Ovary (tissue), 3 donors: ENCODE measurements at regions not wholly inside any gene's neighbourhood (a gene's known extent, or its start where the extent isn't known, plus 50 kb on each side); places are given as distances from the start of the nearest gene placed in this dataset.

Source experiments
- CTCF ChIP-seq, 3 donors: fragments of 450-650 bp in 2 of 3; fragments of 200-600 bp in 1 of 3; IDR thresholded peaks; one replicate each; pipeline versions ENCODE4 v1.5.1 to v1.8.0; 2016 to 2022; ENCODE audit warnings: antibody characterized with exemption in 3 of 3, mild to moderate bottlenecking in 1 of 3
- EP300 ChIP-seq: sonication (generic); formaldehyde crosslinking; IDR thresholded peaks from one replicate; pipeline ENCODE4 v1.6.1; 2017; ENCODE audit warnings: antibody characterized with exemption
- POLR2A ChIP-seq: fragments of 450-650 bp; IDR thresholded peaks from one replicate; pipeline ENCODE4 v1.6.1; 2017; ENCODE audit warnings: antibody characterized with exemption, mild to moderate bottlenecking, moderate library complexity
- donor health status: DM: no; HTN: no; CAD: no.

- TF ChIP-seq CTCF (IDR thresholded peaks at IDR 0.05) (no peak), EP300 (no peak), POLR2A (no peak)
These were observed 382.1 kb upstream of the CDH20 start for GRCh38 chr18:60951091-60951490.
